ENCODE measurements at regions not wholly inside any gene's neighbourhood (a gene's known extent, or its start where the extent isn't known, plus 50 kb on each side); places are given as distances from the start of the nearest gene placed in this dataset.

DNA sequence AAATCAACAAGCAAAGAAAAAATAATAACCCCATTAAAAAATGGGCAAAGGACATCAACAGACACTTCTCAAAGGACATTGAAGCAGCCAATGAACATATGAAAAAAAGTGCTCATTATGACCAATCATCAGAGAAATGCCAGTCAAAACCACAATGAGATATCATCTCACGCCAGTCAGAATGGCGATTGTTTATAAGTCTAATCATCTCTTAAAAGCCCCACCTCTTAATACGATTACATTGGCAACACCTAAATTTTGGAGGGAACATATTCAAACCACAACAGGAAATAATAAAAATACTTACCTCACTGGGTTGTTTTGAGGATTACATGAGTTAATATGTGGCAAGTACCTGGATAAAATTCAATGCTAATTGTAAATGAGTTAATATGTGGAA is 57.1 kb upstream of the PLPPR4 start:
- DNase-seq (ENCODE audit: low read depth): no peak
- H3K4me3 ChIP-seq (ENCODE audit: low read depth, low read length): no peak overlapping the region

More for the DNA sequence above, 57.1 kb upstream of the PLPPR4 start:
- TF ChIP-seq, protein P1, sequence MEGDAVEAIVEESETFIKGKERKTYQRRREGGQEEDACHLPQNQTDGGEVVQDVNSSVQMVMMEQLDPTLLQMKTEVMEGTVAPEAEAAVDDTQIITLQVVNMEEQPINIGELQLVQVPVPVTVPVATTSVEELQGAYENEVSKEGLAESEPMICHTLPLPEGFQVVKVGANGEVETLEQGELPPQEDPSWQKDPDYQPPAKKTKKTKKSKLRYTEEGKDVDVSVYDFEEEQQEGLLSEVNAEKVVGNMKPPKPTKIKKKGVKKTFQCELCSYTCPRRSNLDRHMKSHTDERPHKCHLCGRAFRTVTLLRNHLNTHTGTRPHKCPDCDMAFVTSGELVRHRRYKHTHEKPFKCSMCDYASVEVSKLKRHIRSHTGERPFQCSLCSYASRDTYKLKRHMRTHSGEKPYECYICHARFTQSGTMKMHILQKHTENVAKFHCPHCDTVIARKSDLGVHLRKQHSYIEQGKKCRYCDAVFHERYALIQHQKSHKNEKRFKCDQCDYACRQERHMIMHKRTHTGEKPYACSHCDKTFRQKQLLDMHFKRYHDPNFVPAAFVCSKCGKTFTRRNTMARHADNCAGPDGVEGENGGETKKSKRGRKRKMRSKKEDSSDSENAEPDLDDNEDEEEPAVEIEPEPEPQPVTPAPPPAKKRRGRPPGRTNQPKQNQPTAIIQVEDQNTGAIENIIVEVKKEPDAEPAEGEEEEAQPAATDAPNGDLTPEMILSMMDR (IDR thresholded peaks at IDR 0.05; ENCODE audit: low read depth, low read length, missing control alignments): no peak

Measured in GM12864 (cell line).